22Rv1 (cell line): ENCODE measurements at regions not wholly inside any gene's neighbourhood (a gene's known extent, or its start where the extent isn't known, plus 50 kb on each side); places are given as distances from the start of the nearest gene placed in this dataset.
A peak's percentile ranks its signal among the peaks of the same experiment; 100 is the strongest.

Experiments
- ZFX ChIP-seq: fragments of 450-650 bp; IDR thresholded peaks from 2 replicates; pipeline ENCODE4 v1.6.1; 2017; ENCODE audit warnings: antibody characterized with exemption, borderline replicate concordance
- TF ChIP-seq, protein P1 (sequence below): fragments of 450-650 bp; IDR thresholded peaks from 2 replicates; pipeline ENCODE4 v1.5.1; 2017; ENCODE audit warnings: mild to moderate bottlenecking

DNA sequence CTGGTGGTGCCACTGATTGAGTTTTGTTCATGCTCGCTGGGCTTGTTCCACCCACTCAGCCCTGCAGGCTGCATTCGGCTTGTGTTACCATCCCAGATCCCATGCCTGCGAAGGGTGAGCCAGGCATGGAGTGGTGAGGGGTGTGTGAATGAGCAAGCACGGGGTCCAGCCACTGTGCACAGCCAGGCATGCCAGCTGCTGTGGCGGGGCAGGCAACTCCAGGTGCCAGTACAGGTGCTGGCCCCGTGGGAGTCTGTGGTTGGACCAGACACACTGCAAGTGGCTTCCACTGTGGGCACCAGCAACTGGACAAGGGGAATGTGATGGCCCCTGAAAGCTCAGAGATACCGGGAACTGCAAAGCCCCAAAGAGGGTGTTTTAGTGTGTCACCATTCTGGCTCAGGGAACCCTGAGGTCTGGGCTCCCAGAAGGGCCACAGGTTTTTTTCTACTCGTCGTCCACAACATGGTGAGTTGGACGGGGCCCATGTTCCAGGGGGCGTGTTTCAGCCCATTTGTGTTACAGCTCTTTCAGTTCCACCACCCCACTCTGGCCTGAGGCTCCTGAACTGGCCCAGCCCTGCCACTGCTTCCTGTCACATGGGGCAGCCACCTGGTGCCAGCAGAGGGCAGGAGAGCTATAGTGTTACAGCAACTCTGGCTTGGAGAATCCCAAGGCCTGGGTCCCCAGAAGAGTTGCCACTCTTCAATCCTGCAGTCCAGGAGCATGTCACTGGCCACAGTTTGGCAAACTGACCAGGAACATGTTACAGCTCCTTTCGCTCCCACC, 217.0 kb upstream of the OBI1 start:
- TF ChIP-seq, protein P1, sequence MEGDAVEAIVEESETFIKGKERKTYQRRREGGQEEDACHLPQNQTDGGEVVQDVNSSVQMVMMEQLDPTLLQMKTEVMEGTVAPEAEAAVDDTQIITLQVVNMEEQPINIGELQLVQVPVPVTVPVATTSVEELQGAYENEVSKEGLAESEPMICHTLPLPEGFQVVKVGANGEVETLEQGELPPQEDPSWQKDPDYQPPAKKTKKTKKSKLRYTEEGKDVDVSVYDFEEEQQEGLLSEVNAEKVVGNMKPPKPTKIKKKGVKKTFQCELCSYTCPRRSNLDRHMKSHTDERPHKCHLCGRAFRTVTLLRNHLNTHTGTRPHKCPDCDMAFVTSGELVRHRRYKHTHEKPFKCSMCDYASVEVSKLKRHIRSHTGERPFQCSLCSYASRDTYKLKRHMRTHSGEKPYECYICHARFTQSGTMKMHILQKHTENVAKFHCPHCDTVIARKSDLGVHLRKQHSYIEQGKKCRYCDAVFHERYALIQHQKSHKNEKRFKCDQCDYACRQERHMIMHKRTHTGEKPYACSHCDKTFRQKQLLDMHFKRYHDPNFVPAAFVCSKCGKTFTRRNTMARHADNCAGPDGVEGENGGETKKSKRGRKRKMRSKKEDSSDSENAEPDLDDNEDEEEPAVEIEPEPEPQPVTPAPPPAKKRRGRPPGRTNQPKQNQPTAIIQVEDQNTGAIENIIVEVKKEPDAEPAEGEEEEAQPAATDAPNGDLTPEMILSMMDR: peak; percentile 43
- no peak for TF ChIP-seq ZFX
